Limb (tissue), 2 donors: ENCODE measurements at regions not wholly inside any gene's neighbourhood (a gene's known extent, or its start where the extent isn't known, plus 50 kb on each side); places are given as distances from the start of the nearest gene placed in this dataset.
"Not testable (repeated sequence)": the region's sequence is repeated elsewhere in the genome, so short reads cannot be mapped to it uniquely, and the experiment has no call there.

Source experiments
- DNase-seq, 2 donors: peaks; one replicate each; pipeline ENCODE4 v3.0.0-alpha.2; 2016; ENCODE audit errors: extremely low spot score in 2 of 2

- DNase-seq = no peak
Measured at GRCh38 chr13:89294115-89294867, 1623.1 kb downstream of the SLITRK5 start.

GRCh38 chr13:89307278-89307677 lies 1636.1 kb downstream of the SLITRK5 start:
- no peak for DNase-seq

- DNase-seq = peak in 1 of 2 donors; percentile 48
Measured at GRCh38 chr13:89310943-89311672, 1639.9 kb downstream of the SLITRK5 start.

- DNase-seq = no peak
Measured at GRCh38 chr13:89315287-89315686, 1644.1 kb downstream of the SLITRK5 start.

GRCh38 chr13:89322466-89322865 lies 1651.3 kb downstream of the SLITRK5 start:
- no peak for DNase-seq

GRCh38 chr13:89324582-89324981 lies 1653.4 kb downstream of the SLITRK5 start:
- DNase-seq = no peak

GRCh38 chr13:89343165-89343564 lies 1672.0 kb downstream of the SLITRK5 start:
- DNase-seq = no peak

GRCh38 chr13:89352384-89352783 lies 1681.2 kb downstream of the SLITRK5 start:
- DNase-seq = no peak

- no peak for DNase-seq
Measured at GRCh38 chr13:89361909-89362308, 1690.7 kb downstream of the SLITRK5 start.

- DNase-seq = no peak
Measured at GRCh38 chr13:89363144-89363543, 1692.0 kb downstream of the SLITRK5 start.

GRCh38 chr13:89372193-89372592 lies 1701.0 kb downstream of the SLITRK5 start:
- DNase-seq = no peak

- peak; percentile 33 to 91 for DNase-seq
Measured at GRCh38 chr13:89375839-89376238, 1704.7 kb downstream of the SLITRK5 start.

- DNase-seq = no peak
Measured at GRCh38 chr13:89380101-89380500, 1708.9 kb downstream of the SLITRK5 start.

- DNase-seq = no peak
Measured at GRCh38 chr13:89382981-89383380, 1711.8 kb downstream of the SLITRK5 start.

GRCh38 chr13:89383891-89384290 lies 1712.7 kb downstream of the SLITRK5 start:
- no peak for DNase-seq

GRCh38 chr13:89393758-89394304 lies 1722.7 kb downstream of the SLITRK5 start:
- DNase-seq = no peak

- DNase-seq = no peak
Measured at GRCh38 chr13:89401264-89401675, 1730.1 kb downstream of the SLITRK5 start.

- DNase-seq = no peak
Measured at GRCh38 chr13:89402211-89402610, 1731.0 kb downstream of the SLITRK5 start.

GRCh38 chr13:89406096-89406495 lies 1734.9 kb downstream of the SLITRK5 start:
- not testable (repeated sequence) for DNase-seq

GRCh38 chr13:89407357-89407756 lies 1736.2 kb downstream of the SLITRK5 start:
- no peak for DNase-seq

GRCh38 chr13:89432997-89433396 lies 1761.8 kb downstream of the SLITRK5 start:
- DNase-seq = no peak

GRCh38 chr13:89434624-89435023 lies 1763.5 kb downstream of the SLITRK5 start:
- not testable (repeated sequence) for DNase-seq

- DNase-seq = no peak
Measured at GRCh38 chr13:89454681-89455080, 1783.5 kb downstream of the SLITRK5 start.
